Stimulated activated CD4-positive, alpha-beta T cell treated with anti-CD3 and anti-CD28 coated beads, TNF-alpha, amount 100 ng/mL, for 24 hours (primary cell): ENCODE measurements at regions not wholly inside any gene's neighbourhood (a gene's known extent, or its start where the extent isn't known, plus 50 kb on each side); places are given as distances from the start of the nearest gene placed in this dataset.
A peak's percentile ranks its signal among the peaks of the same experiment; 100 is the strongest.

Experiments
- DNase-seq, 3 experiments: peaks; one replicate each; pipeline ENCODE4 v3.0.0-alpha.2; 2020; ENCODE audit warnings: low read depth in 3 of 3

DNA sequence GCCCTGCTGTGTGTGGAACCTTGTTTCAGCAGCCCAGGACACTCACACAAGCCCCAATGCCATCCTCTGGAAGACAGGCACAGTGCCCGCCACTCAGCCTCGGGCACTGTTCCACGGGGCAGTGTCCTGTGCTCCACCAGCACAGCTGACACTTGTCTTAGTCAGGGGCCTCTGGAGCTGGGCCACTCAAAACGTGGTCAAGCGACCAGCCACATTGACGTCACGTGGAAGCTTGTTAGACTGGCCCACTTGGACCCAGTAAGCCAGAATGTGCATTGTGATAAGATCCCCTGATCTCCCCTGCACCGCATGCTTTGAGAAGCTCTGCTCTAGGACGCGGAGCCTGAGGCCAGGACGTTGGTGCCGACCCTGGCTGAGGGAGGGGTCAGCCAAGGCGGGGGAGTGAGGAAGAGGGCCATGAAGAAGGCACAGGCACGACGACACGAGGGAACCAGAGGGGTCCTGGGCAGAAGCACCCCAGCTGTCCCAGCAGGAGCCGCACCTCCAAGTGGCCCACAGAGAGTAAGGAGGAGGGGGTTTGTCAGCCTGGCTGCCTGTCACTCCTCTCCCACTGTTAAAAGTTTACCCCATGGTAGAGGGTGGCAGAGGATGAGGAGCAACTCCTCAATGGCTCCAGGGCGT, 64.6 kb downstream of the LINC01488 start:
- no peak for DNase-seq

DNA sequence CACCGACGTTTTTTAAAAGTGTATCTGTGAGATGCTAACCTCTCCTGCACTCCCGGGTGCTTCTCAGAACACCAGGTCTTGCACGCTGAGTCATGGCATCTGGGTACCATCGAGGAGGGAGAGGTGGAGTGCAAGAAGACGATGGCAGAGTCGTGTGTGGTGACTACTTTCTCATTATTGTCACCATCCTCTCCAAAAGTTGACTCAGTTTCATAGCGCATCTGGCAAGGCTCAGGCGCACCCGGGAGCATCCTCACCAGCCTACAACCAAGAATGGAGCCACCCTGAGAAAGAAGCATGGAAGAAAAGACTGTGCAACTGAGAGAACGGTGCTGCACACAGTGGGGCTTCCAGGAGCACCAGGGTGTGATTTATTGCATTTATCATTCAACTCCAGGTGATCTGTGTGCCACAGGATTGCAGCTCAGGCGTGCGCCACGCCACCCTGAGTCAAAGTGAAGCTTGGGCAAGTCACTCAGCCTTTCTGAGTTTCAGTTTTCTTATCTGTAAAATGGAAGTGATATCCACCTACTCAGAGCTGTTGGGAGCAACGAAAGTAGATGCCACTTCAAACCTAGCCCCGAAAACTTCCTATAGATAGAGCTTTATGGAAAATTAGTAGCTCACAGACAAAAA, 65.4 kb downstream of the LINC01488 start:
- peak; percentile 35 to 71 (median 39) for DNase-seq

DNA sequence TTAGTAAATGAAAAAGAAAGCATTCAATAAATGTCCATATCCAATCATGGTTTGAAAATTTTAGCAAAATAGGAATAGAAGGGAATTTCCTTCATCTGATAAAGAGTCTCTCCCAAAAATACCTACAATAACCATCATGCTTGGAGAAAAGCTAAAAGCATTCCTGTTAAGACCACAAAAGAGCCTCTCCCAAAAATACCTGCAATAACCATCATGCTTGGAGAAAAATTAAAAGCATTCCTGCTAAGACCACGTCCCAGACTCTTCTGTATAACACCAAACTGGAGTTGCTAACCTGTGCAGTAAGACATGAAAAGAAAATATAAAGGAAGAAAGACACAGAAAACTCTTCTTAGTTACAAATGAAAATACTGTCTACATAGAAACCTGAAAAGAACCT, 69.4 kb downstream of the LINC01488 start:
- DNase-seq = no peak

DNA sequence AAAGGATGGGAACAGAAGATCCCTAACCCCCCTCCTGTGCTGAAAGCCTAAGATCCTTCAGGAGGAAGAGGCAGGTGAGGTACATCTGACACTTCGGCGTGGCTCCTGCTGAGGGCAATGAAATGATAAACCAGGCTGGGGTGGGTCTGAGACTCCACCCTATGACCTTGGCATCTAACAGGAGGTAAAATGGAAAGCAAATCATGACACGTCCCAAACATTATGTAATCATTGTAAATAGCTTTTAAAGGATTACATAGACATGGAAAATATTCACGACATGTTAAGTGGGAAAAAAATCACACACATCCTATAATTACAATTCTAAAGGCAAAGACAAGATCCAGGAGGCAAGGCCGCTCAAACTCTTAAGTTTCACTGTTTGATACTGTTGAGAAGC, 70.5 kb downstream of the LINC01488 start:
- no peak for DNase-seq

- no peak for DNase-seq
Observed at GRCh38 chr11:69552951-69553350, 71.5 kb downstream of the LINC01488 start.

DNA sequence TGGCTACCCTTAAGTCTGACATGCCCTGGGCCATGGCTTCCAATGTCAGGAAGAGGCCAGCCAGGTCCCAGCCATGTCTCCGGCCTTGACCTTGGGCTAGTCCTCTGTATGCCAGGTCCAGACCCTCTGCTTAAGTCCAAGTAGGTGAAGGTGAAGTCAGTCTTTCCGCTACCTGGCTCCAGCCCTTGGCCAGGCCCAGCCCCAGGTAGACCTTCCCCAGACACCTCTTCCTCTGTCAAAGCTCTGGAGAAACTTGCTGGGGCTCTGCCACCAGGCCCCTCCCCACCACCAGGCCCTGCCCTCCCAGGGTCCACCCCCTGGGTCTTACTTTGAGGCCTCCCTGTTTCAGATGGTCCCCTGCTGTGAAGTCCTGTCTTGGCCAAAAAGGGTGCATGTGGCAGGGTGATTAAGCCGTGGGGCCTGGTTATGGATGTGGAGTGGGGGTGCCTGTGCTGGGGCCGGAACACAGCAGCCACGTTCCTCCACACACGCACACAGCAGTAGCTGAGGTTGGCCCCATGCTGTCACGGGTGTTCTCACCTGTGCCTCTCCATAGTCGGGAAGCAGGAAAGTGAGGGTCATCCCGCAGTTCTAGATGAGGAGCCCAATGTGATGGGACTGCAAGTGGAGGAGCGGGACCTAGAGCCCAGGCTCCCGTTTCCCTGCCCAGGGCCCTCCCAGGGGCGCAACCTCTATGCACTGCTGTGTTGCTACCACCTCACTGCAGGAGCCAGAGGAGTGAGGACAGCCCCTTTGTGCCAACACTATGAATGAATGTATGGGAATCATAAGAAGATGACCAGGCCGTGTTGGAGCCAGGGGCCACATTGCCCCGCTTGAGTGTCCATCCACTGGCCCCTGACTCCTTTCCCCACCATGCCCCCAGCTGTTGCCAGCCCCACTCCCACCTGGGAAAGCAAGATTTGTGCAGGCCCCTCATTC, 72.2 kb downstream of the LINC01488 start:
- no peak for DNase-seq

GRCh38 chr11:69554849-69555248, 73.4 kb downstream of the LINC01488 start:
- no peak for DNase-seq

DNA sequence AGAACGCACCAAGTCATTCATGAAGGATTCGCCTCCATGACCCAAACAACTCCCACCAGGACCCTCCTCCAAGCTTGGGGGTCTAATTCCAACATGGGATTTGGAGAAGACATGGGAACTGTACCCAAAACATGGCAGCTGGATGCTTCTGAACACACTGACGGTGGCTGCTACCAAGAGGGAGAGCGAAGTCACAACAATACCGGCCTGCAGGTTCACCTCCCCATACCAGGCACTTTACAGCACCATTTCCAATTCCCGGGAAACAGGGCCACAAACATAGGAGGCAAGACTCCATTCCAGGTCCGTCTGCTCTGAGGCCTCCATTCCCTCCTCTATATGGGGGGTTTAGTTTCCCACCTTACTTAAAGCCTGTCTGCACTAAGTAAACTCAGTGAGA, 75.8 kb downstream of the LINC01488 start:
- no peak for DNase-seq

DNA sequence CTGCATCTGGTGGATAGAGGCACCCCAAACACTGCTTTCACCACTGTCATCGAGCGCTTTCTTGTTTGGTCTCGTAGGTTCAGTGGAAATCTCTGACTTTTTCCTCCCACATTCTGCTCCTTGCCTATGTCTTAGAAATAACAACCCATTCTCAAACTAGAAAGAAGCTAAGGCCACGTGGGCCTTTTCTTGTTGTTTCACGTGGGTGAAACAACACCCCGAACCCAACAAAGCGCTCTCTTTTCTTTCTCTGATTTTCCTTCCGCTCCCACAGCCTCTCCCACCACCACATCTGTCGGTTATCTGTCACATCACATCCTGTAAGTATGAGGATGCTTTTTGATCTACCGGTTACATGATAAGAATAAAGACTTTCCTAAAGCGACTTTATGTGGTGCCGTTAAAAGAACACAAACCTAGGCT, 77.1 kb downstream of the LINC01488 start:
- DNase-seq = peak in 2 of 3 experiments; percentile 25 to 26

GRCh38 chr11:69559181-69559580, 77.7 kb downstream of the LINC01488 start:
- no peak for DNase-seq

DNA sequence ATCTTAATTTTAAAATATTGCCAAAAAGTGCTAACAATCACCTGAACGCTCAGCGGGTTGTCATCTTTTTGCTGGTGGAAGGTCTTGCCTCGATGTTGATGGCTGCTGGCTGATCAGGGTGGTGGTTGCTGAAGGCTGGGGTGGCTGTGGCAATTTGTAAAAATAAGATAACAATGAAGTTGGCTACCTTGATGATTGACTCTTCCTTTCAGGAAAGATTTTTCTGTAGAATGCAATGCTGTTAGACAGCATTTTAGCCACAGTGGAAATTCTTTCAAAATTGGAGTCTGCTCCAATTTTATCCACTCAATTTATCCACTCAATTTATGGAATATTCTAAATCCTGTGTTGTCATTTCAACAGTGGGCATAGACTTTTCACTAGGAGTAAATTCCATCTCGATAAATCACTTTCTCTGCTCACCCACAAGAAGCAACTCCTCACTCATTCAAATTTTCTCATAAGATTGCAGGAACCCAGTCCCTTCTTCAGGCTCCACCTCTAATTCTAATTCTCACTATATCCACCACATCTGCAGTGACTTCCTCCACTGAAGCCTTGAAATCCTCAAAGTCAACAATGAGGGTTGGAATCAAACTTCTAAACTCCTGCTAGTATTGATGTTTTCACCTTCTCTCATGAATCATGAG, 78.8 kb downstream of the LINC01488 start:
- DNase-seq = no peak

DNA sequence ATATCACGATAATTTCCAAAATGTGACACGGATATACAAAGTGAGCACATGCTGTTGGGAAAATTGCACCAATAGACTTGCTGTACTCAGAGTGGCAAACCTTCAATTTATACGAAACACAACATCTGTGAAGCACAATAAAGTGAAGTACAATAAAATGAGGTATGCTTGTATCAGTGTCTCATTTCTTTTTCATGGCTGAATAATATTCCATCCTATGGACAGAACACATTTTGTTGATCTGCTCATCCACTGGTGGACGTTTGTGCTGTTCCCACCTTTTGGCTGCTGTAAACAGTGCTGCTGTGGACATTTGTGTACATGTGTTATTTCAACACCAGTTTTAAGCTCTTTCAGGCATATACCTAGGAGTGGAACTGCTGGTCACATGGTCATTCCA, 78.7 kb upstream of the CCND1 start:
- no peak for DNase-seq

- no peak for DNase-seq
Observed at GRCh38 chr11:69562816-69563215, 78.1 kb upstream of the CCND1 start.

DNA sequence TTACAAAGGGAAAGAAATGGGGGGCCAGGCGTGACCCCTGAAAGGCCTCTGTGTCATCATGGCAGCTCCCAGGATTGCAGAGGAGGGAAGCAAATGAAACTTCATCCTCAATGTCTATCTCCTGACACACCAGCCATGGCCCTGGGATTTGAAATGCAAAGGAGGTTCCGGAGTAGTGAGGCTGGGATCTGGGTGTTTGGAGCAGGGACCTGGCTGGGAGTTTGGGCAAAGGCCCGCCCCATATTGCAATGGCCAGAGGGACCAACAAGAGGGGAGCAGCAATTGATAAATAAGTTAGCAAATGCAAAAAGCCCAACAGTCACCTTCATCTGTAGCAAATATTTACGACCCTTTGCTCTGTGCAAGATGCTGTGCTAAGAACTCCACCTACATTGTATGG, 77.7 kb upstream of the CCND1 start:
- no peak for DNase-seq

GRCh38 chr11:69563946-69564775, 76.8 kb upstream of the CCND1 start:
- no peak for DNase-seq

DNA sequence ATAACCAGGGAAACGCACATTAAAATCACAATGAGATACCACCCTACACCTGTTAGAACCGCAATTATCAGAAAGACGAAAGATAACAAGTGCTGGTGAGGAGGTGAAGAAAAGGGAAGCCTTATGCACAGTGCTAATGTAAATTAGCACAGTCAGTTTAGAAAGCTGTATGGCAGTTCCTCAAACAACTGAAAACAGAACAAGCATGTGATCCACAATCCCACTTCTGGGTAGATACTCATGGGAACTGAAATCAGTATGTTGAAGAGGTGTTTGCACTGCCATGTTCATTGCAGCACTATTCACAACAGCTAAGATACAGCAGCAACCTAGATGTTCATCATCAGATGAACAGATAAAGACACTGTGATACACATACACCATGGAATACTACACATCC, 75.0 kb upstream of the CCND1 start:
- DNase-seq = no peak

DNA sequence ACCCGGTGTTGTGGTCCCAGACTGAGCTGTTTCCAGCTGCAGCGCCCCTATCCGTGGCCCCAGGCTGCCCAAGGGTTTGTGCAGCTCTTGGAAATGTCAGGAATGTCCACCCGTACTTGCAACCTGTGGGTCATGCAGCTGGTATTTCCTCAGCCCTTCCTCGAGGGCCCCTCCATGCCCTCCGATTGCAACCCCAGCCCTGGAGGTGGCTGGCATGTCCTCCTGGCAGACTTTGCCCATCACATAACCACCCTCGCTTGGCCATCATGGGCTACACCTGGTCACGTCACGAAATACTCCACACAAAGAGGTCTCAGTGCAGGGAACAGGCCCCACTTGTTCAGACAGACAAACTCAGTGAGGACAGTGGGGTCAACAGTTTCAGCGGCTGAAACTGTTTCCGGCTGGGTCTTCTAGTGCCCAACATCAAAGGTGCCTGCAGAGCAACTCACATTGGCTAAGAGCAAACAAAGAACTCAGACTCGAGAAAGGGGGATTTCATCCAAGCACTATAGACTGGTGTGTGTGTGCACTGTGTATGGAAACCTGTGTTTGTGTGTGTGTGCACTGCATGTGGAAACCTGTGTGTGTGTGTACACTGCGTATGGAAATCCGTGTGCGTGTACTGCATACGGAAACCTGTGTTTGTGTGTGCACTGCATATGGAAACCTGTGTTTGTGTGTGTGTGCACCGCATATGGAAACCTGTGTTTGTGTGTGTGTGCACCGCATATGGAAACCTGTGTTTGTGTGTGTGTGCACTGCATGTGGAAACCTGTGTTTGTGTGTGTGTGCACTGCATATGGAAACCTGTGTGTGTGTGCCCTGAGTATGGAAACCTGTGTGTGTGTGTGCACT, 72.8 kb upstream of the CCND1 start:
- no peak for DNase-seq

GRCh38 chr11:69568809-69569097, 72.2 kb upstream of the CCND1 start:
- DNase-seq = no peak

DNA sequence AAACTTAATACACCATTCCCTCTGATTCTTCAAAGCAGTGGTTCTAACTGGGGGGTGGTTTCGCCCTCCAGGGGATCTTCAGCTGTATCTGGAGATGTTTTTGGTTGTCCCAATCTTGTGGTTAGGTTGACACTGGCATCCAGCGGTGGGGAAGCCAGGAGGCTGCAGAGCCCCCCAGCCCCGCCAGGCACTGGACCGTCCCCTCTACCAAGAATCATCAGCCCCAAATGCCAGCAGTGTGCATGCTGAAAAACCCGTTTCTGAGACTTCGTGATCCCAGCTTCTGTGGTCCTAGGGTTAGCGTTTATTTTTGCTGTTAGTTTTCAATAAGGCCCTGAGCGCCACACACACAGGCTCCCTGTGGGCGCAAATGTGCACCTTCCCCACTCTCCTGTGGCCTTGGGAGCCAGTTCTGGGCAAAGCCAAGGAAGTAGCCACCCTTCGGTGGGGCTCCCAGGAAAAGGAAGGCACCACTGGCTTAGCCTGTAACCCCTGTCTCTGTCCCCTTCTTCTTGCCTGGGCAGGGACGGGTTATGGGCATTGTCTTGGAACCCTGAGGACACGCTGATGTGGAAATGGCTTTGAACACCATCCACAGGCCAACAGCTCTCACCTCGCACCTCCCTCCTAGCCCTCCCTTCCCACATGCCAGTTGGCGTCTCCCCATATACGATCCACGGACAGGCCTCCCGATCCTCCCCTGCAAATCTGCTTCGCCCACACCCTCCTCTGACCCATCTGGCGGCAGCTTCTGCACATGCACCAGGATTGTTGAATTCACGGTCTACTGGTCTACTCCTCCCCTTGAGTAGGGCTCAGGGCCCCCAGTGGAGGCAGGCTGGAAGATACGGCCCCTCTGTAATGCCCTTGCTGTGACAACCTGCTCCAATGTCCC, 71.4 kb upstream of the CCND1 start:
- DNase-seq = no peak
